GM19035 (cell line): ENCODE measurements at regions not wholly inside any gene's neighbourhood (a gene's known extent, or its start where the extent isn't known, plus 50 kb on each side); places are given as distances from the start of the nearest gene placed in this dataset.
A peak's percentile ranks its signal among the peaks of the same experiment; 100 is the strongest.

Experiments used
- ATAC-seq: cut with Tn5 transposase; IDR thresholded peaks from one replicate; pipeline ENCODE4 v1.9.1; 2021; ENCODE audit not compliant: unreplicated experiment

- ATAC-seq = no peak
These were observed 87.9 kb upstream of the MAMDC2 start for GRCh38 chr9:69955536-69956355.

- no peak for ATAC-seq
These were observed 81.8 kb upstream of the MAMDC2 start for GRCh38 chr9:69961843-69962242.

GRCh38 chr9:69963803-69964202, 79.8 kb upstream of the MAMDC2 start:
- no peak for ATAC-seq

- no peak for ATAC-seq
These were observed 79.2 kb upstream of the MAMDC2 start for GRCh38 chr9:69964446-69964845.

- no peak for ATAC-seq
These were observed 78.1 kb upstream of the MAMDC2 start for GRCh38 chr9:69965416-69966145.

GRCh38 chr9:69967344-69967743, 76.3 kb upstream of the MAMDC2 start:
- ATAC-seq = no peak

GRCh38 chr9:69970001-69970533, 73.6 kb upstream of the MAMDC2 start:
- no peak for ATAC-seq

- ATAC-seq = peak; percentile 75
These were observed 71.8 kb upstream of the MAMDC2 start for GRCh38 chr9:69971643-69972449.

GRCh38 chr9:69975681-69976080, 68.0 kb upstream of the MAMDC2 start:
- no peak for ATAC-seq

GRCh38 chr9:69976152-69976551, 67.5 kb upstream of the MAMDC2 start:
- ATAC-seq = no peak

GRCh38 chr9:69980041-69980440, 63.6 kb upstream of the MAMDC2 start:
- ATAC-seq = no peak

- no peak for ATAC-seq
These were observed 63.1 kb upstream of the MAMDC2 start for GRCh38 chr9:69980591-69980990.

GRCh38 chr9:69981686-69982445, 61.8 kb upstream of the MAMDC2 start:
- ATAC-seq = no peak

- no peak for ATAC-seq
These were observed 58.8 kb upstream of the MAMDC2 start for GRCh38 chr9:69984831-69985230.

- no peak for ATAC-seq
These were observed 57.7 kb upstream of the MAMDC2 start for GRCh38 chr9:69985971-69986370.

GRCh38 chr9:69986970-69987369, 56.7 kb upstream of the MAMDC2 start:
- no peak for ATAC-seq

GRCh38 chr9:69987457-69987856, 56.2 kb upstream of the MAMDC2 start:
- ATAC-seq = no peak

- ATAC-seq = no peak
These were observed 50.5 kb upstream of the MAMDC2 start for GRCh38 chr9:69993110-69993509.
